Astrocyte of the hippocampus (primary cell): ENCODE measurements at regions not wholly inside any gene's neighbourhood (a gene's known extent, or its start where the extent isn't known, plus 50 kb on each side); places are given as distances from the start of the nearest gene placed in this dataset.

Experiments
- DNase-seq: peaks from one replicate; pipeline ENCODE4 v3.0.0; 2011; ENCODE audit warnings: low read depth, low spot score

DNA sequence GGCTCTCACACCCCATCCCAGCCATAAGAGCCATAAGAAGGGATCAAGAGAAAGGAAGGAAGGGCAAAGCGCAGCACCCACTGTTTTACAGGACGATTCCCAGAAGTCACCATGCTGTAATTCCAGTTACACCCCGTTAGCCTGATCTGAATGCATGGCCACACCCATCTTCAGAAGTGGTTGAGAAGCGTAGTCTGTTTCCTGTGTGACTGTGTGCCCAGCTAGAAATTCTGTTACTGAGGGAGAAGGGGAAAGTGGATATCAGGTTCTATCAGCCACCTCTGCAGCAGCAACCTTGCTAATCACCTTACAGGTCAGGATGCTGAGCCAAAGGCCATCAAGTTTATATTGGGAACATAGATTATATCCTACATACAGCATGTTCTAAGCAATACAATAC lies 260.0 kb downstream of the ABHD5 start:
- DNase-seq: no peak

- no peak for DNase-seq
Measured at GRCh38 chr3:43951813-43952212, 261.1 kb downstream of the ABHD5 start.

DNA sequence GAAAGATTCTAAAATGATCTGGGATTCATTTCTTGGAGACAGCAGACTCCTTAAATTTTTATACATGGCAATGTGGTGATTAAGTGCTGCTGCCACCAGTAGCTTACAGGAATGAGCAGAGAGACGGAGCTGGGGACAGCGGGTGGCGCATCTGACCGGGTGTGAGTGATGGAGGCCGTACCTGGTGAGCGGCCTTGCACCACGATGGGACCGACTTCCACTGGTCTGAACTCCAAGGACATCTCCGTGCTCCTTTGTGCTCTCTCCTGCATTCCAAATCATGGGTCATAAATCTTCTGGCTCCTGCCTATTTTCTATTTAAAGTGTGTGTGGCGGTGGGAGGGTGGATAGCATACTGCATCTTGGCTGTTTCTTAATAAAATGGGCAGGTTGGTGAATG lies 262.6 kb downstream of the ABHD5 start:
- DNase-seq: no peak

DNA sequence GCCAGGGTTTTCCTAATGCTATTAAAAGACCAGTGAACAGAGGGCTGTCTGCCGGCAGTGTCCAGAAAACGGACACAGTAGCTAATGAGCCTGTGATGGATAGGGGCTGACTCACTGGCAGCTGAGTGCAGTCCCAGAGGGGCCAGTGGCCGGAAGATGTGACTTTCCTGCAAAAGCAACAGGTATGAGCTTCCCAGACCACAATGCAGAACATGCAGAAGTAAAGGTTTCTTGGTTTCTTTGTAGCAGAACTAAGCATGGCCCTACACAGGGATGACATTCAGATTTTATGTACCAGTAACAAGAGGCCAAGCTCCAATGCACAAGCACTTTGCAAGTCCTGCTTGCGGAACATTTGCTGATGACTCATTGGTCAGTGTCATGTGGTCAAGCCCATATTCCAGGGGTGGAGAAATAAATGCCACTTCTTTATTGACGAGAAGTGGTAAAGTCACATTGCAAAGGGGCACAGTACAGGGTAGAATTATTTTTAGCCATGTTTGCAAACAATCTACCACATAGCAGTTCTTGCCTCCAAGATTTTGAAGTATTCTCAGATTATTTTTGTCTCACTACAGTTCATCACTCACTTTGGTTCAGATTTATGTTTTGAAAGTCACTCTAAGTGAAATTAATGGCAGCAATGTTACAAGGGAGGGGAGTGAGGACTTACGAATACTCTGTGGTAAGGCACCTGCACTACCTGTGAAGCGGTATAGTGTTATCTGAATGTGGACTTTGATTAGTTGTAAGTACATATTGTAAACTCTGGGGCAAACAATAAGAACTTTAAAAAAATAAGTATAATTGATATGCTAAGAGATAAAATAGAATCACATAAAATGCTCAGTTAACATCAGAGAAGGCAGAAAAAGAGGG lies 263.3 kb downstream of the ABHD5 start:
- DNase-seq: peak; percentile 53

- no peak for DNase-seq
Measured at GRCh38 chr3:43956945-43957344, 266.2 kb downstream of the ABHD5 start.

DNA sequence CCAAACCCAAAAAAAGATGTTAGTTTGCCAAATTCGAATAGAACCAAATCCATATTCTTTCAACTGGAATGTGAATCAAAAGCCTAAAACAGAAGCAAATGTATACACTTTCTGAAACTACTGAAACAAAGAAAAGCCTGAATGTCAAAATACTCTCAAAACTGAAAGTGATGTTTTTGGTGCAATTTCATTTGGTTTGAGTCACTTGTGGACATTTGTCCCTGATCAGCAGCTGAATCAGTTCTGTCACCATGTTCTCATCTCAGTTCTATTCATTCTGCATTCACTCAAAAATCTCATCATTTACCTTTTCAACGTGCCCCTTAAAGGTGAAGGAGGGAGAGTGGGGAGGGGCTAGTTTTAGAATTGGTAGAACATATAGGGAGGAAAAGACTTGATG lies 266.8 kb downstream of the ABHD5 start:
- DNase-seq: no peak

- no peak for DNase-seq
Measured at GRCh38 chr3:43958005-43958770, 267.4 kb downstream of the ABHD5 start.

GRCh38 chr3:43958973-43959372 lies 268.2 kb downstream of the ABHD5 start:
- DNase-seq: no peak

DNA sequence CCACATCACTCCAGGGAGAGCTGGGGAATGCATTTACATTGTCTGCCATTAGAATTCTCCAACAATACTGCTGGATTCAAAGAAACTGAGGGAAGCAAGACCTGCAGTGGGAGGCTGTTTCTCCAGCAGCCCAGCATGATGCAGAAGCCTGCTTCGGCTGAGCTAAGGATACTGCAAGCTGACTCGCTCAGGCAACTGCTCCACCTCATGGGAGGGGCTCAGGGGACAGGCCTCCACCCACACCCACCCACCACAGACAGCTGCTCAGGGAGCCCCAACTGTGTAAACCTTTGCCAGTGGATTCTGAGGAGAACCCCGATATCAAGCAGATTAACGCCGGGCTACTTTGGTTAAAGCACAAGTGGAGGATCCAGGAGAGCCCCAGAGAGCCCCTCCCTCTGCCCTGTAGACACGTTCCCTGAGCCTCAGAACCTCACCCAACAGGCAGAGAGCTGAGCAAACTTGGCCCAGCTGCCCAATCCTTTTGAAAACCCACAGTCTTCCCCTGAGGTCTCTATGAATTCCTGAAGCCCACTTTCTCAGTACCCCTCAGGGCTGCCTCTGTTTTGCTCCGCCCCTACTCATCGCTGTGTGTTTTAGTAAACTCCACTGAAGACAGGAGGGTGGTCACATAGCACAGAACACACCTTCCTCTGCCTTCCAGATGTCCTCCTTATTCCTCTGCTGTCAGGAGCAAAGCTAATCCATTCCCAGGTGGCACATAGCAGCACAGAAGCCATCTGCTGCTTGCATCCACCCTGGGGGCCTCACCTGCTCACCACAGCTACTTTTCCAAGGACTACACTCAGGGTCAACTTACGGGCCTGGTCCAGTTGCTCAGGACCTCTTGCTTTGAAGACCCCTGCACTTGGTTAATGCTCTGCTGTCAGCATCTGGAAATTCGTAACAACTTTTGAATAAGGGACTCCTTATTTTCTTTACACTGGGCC lies 269.0 kb downstream of the ABHD5 start:
- no peak for DNase-seq

DNA sequence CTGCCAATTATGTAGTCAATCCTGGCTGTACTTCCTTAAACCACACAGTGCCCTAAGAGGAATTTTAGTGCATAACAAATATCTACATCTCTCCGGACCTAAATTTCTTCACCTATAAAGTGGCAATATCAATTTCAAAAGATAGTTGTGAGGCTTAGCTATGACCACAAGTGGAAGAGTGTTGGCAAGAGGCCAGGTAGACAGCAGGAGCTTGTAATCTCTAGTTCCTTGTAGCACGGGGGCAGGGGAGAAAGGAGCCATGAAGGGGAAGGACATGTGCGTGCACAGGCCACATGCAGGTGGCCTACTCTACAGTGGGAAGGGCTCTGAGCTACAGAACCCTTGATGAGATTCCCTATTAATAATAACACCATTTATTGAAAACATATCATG lies 269.7 kb downstream of the ABHD5 start:
- DNase-seq: peak; percentile 29

GRCh38 chr3:43962043-43962442 lies 271.3 kb downstream of the ABHD5 start:
- DNase-seq: no peak

DNA sequence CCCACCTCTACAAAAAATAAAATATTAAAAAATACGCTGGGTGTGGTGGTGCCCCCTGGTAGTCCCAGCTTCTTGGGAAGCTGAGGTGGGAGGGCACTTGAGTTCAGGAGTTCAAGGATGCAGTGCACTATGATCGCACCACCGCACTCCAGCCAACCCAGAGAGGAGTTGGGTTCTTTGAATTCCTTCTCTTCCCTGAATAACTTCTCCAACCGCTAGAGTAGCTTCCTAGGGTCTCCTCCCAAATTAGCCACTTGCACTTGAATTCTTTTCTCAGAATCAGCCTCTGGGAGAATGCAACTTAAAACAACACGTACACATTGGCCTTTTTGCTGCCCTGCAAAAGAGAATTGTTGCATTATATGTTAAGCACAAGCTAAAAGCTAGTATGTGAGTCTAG lies 272.5 kb downstream of the ABHD5 start:
- DNase-seq: no peak

- no peak for DNase-seq
Measured at GRCh38 chr3:43964640-43965039, 273.9 kb downstream of the ABHD5 start.

DNA sequence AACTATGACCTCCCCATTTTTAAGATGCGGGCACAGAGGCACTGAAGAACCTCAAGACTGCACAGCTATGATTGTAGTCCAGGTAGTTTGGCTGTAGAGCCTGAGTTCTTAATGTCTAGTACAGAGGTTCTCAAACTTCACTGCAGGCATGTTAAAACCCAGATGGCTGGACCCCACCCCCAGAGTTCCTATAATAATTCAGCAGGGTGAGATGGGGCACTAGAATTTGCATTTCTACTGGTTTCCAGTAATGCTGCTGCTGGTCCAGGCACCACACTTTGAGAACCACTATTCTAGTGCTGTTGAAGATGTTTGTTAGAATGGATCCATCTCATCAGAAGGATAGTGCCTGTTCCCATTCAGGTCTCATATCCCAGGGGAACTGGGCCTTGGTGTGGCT lies 274.9 kb downstream of the ABHD5 start:
- no peak for DNase-seq

- no peak for DNase-seq
Measured at GRCh38 chr3:43966126-43966525, 275.4 kb downstream of the ABHD5 start.

DNA sequence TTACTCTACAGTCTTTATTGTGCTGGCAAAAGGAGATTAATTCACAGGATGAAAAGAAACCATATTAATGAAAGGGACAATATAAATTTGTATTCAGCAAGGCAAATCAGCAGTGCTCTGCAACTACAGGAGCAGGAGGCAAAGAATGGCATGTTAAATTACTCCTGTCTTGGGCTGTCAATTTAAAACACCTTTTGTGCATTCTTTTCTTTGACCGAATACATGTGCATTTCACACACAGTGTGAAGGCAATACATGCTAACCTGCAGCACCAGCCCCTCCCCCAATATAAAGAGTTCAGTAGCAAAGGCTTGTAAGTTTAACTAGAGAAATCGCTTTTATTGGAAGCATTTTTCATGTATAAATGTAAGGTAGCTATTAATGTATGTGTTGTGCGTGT lies 275.2 kb upstream of the TOPAZ1 start:
- DNase-seq: no peak

- DNase-seq: no peak
Measured at GRCh38 chr3:43968465-43968864, 273.2 kb upstream of the TOPAZ1 start.

DNA sequence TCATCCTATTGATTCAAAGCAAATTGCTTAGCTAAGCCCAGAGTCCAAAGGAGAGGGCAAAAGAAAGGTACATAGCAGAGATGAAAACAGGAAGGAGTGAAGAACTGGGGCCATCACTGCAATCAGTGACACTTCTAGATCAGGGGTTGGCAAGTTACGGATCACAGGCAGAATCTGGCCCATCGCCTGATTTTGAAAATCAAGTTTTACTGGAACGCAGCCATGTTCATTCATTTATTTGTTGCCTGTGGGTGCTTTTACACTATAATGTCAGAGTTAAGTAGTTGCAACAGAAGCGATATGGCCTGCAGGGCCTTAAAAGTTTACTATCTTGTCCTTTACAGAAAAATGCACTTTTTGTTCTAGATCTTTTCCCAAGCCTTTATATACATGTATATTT lies 271.7 kb upstream of the TOPAZ1 start:
- no peak for DNase-seq

- DNase-seq: no peak
Measured at GRCh38 chr3:43970351-43970750, 271.3 kb upstream of the TOPAZ1 start.

DNA sequence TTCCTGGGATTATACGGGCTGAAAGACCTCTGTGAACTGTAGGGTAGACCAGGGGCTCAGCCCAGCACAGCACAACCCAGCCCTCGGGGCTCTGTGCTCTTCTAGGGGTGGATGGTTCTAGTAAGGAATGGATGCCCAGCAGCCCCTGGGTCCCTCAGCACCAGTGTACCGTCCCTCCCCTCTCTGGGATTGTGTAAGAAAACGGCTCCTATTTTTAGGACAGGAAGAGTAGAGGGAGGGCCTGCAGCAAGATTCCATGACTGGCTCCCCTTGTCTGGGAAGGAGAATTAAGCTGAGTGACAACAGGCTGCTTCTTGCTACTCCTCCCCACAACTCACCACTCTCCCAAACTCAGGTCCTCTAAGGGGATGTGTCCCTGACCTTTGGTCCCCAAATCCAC lies 270.8 kb upstream of the TOPAZ1 start:
- DNase-seq: no peak

- no peak for DNase-seq
Measured at GRCh38 chr3:43971486-43971885, 270.2 kb upstream of the TOPAZ1 start.

DNA sequence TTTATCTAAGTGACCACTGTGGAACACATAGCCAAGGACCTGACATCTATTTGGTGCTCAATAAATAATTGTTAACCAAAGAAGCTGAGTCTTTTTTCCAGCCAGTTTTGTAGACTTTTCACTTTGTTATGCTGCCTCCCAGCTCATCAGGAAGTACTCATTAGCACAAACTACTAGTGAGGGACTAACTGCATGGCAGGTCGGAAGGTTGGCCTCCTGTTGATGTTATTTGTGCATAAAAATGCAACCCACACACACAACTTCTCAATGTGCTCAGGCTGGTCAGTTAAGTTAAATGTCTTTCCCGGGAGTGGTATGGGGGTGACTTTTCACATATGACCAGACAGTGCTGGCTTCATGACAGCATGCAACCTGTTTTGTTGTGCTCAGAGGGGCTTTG lies 263.0 kb upstream of the TOPAZ1 start:
- no peak for DNase-seq
